ENCODE measurements at regions not wholly inside any gene's neighbourhood (a gene's known extent, or its start where the extent isn't known, plus 50 kb on each side); places are given as distances from the start of the nearest gene placed in this dataset.
A peak's percentile ranks its signal among the peaks of the same experiment; 100 is the strongest.

GRCh38 chr3:147937341-147937740, 528.2 kb downstream of the ZIC1 start:
- DNase-seq (ENCODE audit: low read depth) (peak; percentile 16), FAIRE-seq (no peak)
- H3K27me3 ChIP-seq (ENCODE audit: control insufficient read depth, insufficient read depth, low read length) = no peaks in the 10 kb centered on the region
- no peak overlapping the region for H3K4me3 ChIP-seq (ENCODE audit: low read depth, low read length)
- TF ChIP-seq CTCF (IDR thresholded peaks at IDR 0.05; ENCODE audit: insufficient read depth, low read length, severe bottlenecking) = no peak
- no peaks in the 10 kb centered on the region for H3K36me3 ChIP-seq (ENCODE audit: control insufficient read depth, insufficient read depth, low read length)

- Histone ChIP-seq H3K36me3 (ENCODE audit: control insufficient read depth, insufficient read depth, low read length) (no peaks in the 10 kb centered on the region), H3K27me3 (ENCODE audit: control insufficient read depth, insufficient read depth, low read length) (no peaks in the 10 kb centered on the region), H3K4me3 (ENCODE audit: low read depth, low read length) (no peak overlapping the region)
- DNase-seq (ENCODE audit: low read depth) = no peak
- TF ChIP-seq CTCF (IDR thresholded peaks at IDR 0.05; ENCODE audit: insufficient read depth, low read length, severe bottlenecking) = no peak
- FAIRE-seq = no peak
Observed at GRCh38 chr3:147937891-147938290, 528.7 kb downstream of the ZIC1 start.

- no peaks in the 10 kb centered on the region for H3K27me3 ChIP-seq (ENCODE audit: control insufficient read depth, insufficient read depth, low read length)
- no peak for TF ChIP-seq CTCF (IDR thresholded peaks at IDR 0.05; ENCODE audit: insufficient read depth, low read length, severe bottlenecking)
- no peak for FAIRE-seq
- DNase-seq (ENCODE audit: low read depth) = no peak
- H3K36me3 ChIP-seq (ENCODE audit: control insufficient read depth, insufficient read depth, low read length) = no peaks in the 10 kb centered on the region
- no peak overlapping the region for H3K4me3 ChIP-seq (ENCODE audit: low read depth, low read length)
Observed at GRCh38 chr3:147939425-147939824, 530.3 kb downstream of the ZIC1 start.

- DNase-seq (ENCODE audit: low read depth) (no peak), FAIRE-seq (no peak)
- H3K36me3 ChIP-seq (ENCODE audit: control insufficient read depth, insufficient read depth, low read length) = no peaks in the 10 kb centered on the region
- no peak for TF ChIP-seq CTCF (IDR thresholded peaks at IDR 0.05; ENCODE audit: insufficient read depth, low read length, severe bottlenecking)
- H3K4me3 ChIP-seq (ENCODE audit: low read depth, low read length) = no peak overlapping the region
- no peaks in the 10 kb centered on the region for H3K27me3 ChIP-seq (ENCODE audit: control insufficient read depth, insufficient read depth, low read length)
Observed at GRCh38 chr3:147939839-147940238, 530.7 kb downstream of the ZIC1 start.

GRCh38 chr3:147940405-147941193, 531.4 kb downstream of the ZIC1 start:
- Histone ChIP-seq H3K36me3 (ENCODE audit: control insufficient read depth, insufficient read depth, low read length) (no peaks in the 10 kb centered on the region), H3K27me3 (ENCODE audit: control insufficient read depth, insufficient read depth, low read length) (no peaks in the 10 kb centered on the region), H3K4me3 (ENCODE audit: low read depth, low read length) (no peak overlapping the region)
- TF ChIP-seq CTCF (IDR thresholded peaks at IDR 0.05; ENCODE audit: insufficient read depth, low read length, severe bottlenecking) = no peak
- DNase-seq (ENCODE audit: low read depth) = no peak
- FAIRE-seq = no peak

GRCh38 chr3:147941969-147942368, 532.8 kb downstream of the ZIC1 start:
- DNase-seq (ENCODE audit: low read depth) = no peak
- FAIRE-seq = no peak

More at GRCh38 chr3:147941969-147942368, 532.8 kb downstream of the ZIC1 start:
- no peak for TF ChIP-seq CTCF (IDR thresholded peaks at IDR 0.05; ENCODE audit: insufficient read depth, low read length, severe bottlenecking)
- no peak overlapping the region for H3K4me3 ChIP-seq (ENCODE audit: low read depth, low read length)
- no peaks in the 10 kb centered on the region for H3K27me3 ChIP-seq (ENCODE audit: control insufficient read depth, insufficient read depth, low read length)
- no peaks in the 10 kb centered on the region for H3K36me3 ChIP-seq (ENCODE audit: control insufficient read depth, insufficient read depth, low read length)
